Endothelial cell (in vitro differentiated cells): ENCODE measurements at regions not wholly inside any gene's neighbourhood (a gene's known extent, or its start where the extent isn't known, plus 50 kb on each side); places are given as distances from the start of the nearest gene placed in this dataset.

Source experiments
- DNase-seq: peaks from one replicate; pipeline ENCODE4 v3.0.0; 2021; ENCODE audit warnings: low spot score
- H3K27ac Mint-ChIP-seq: one replicate; pipeline ENCODE4 v1.8.0; 2021; ENCODE audit warnings: mixed read lengths, inconsistent platforms; ENCODE audit not compliant: unreplicated experiment
- H3K27me3 Mint-ChIP-seq: one replicate; pipeline ENCODE4 v1.8.0; 2021; ENCODE audit warnings: mild to moderate bottlenecking, moderate library complexity, mixed read lengths, inconsistent platforms; ENCODE audit not compliant: unreplicated experiment
- H3K36me3 Mint-ChIP-seq: one replicate; pipeline ENCODE4 v1.8.0; 2021; ENCODE audit warnings: mild to moderate bottlenecking, low read depth, mixed read lengths, inconsistent platforms; ENCODE audit not compliant: unreplicated experiment
- H3K4me1 Mint-ChIP-seq: one replicate; pipeline ENCODE4 v1.8.0; 2021; ENCODE audit warnings: mild to moderate bottlenecking, mixed read lengths, inconsistent platforms; ENCODE audit not compliant: unreplicated experiment
- H3K4me3 Mint-ChIP-seq: one replicate; pipeline ENCODE4 v1.8.0; 2021; ENCODE audit warnings: mild to moderate bottlenecking, mixed read lengths, inconsistent platforms; ENCODE audit not compliant: unreplicated experiment
- H3K9me3 Mint-ChIP-seq: one replicate; pipeline ENCODE4 v1.8.0; 2021; ENCODE audit warnings: mixed read lengths, inconsistent platforms; ENCODE audit not compliant: unreplicated experiment
- TF ChIP-seq, protein P1 (sequence below): fragments of 200-600 bp; sonication (generic); IDR thresholded peaks from one replicate; pipeline ENCODE4 v1.5.0; 2021; ENCODE audit warnings: antibody characterized with exemption; ENCODE audit not compliant: unreplicated experiment

DNA sequence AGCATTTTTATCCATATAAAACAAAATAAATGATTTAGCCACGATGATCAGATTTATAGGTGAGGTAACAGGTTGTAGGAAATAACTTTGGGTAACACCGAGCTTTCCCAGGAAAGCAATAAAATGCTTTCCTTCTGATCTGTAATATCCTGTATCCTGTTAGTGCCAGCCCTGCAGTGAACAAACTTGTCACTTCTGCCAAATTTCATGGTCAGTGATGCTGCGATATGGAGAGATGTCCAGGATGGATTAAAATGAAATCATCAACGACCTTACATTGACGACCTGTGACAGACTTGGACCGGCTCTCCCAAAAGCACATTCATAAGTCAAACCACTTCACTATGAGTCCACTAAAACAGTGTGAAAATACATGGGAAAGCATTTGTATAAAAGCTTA lies 608.0 kb upstream of the NRP1 start:
- no peak overlapping the region for H3K4me3 Mint-ChIP-seq
- no peaks in the 10 kb centered on the region for H3K27me3 Mint-ChIP-seq
- no peaks in the 10 kb centered on the region for H3K9me3 Mint-ChIP-seq
- H3K27ac Mint-ChIP-seq, result no peak overlapping the region
- TF ChIP-seq, protein P1, sequence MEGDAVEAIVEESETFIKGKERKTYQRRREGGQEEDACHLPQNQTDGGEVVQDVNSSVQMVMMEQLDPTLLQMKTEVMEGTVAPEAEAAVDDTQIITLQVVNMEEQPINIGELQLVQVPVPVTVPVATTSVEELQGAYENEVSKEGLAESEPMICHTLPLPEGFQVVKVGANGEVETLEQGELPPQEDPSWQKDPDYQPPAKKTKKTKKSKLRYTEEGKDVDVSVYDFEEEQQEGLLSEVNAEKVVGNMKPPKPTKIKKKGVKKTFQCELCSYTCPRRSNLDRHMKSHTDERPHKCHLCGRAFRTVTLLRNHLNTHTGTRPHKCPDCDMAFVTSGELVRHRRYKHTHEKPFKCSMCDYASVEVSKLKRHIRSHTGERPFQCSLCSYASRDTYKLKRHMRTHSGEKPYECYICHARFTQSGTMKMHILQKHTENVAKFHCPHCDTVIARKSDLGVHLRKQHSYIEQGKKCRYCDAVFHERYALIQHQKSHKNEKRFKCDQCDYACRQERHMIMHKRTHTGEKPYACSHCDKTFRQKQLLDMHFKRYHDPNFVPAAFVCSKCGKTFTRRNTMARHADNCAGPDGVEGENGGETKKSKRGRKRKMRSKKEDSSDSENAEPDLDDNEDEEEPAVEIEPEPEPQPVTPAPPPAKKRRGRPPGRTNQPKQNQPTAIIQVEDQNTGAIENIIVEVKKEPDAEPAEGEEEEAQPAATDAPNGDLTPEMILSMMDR, result no peak
- DNase-seq, result no peak
- H3K4me1 Mint-ChIP-seq, result peaks cover 12% of the 10 kb centered on the region
- H3K36me3 Mint-ChIP-seq, result no peaks in the 10 kb centered on the region

DNA sequence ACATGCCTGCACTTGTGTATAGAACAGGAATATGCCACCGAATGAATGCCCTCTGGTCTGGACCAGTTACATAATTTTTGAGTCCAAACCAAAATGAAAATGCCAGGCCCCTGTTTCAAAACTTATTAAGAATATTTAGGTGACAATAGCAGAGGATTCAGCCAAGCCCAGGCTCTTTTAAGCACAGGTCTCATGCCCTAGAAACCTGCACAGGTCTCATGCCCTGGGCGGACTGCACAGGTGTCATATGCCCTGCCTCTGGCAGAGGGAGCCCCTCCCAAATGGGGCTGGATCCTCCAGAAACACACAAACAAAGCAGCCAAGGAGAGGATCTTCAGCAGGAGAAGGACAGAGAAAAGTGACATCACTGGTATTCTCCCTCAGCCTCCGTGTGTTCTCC lies 605.4 kb upstream of the NRP1 start:
- H3K27me3 Mint-ChIP-seq, result no peaks in the 10 kb centered on the region
- TF ChIP-seq, protein P1, result no peak
- no peak for DNase-seq

DNA sequence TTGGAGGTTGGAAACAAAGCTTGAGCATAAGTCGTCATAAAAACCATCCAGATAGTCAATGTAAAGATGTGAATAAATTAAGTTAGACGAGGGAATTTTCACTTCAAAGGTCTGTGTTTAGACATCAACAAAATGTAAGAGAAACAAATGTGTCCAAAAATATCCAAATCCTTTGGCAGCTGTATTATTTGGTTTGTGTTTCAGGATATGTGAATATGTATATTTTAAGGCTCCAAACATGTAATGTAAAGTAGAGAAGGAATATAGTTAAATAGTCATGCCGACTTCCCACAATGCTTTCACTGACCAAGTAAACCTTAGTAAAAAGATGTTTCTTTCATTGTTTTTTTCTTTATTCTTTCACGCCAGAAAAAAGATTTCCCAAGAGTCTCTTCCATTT lies 604.9 kb upstream of the NRP1 start:
- Mint-ChIP-seq H3K4me1 (peaks cover 26% of the 10 kb centered on the region), H3K27ac (no peak overlapping the region), H3K4me3 (no peak overlapping the region), H3K36me3 (no peaks in the 10 kb centered on the region), H3K27me3 (no peaks in the 10 kb centered on the region), H3K9me3 (no peaks in the 10 kb centered on the region)
- no peak for DNase-seq
- TF ChIP-seq, protein P1, result no peak

More for the DNA sequence above, 605.4 kb upstream of the NRP1 start:
- Mint-ChIP-seq H3K4me3 (no peak overlapping the region), H3K36me3 (no peaks in the 10 kb centered on the region), H3K27ac (no peak overlapping the region), H3K4me1 (peaks cover 24% of the 10 kb centered on the region), H3K9me3 (no peaks in the 10 kb centered on the region)

DNA sequence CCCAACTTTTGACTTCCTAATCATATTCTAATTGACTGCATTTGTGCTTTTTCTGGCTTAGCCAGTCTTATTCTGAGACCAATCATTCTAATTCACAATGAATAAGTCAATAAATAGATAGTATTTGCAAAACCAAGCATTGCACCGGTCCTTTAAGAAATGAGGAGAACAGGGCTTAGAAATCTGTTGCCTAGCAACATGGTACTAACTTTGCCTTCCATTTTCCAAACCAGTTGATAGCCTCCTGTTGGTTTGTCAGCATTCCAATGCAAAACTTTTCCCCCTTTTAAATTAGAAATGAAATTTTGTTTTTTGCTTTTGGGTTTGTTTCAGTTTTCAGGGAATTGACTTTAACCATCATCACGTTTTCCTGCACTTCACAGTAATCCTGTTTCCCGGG lies 603.5 kb upstream of the NRP1 start:
- no peaks in the 10 kb centered on the region for H3K9me3 Mint-ChIP-seq
- peaks cover 24% of the 10 kb centered on the region for H3K4me1 Mint-ChIP-seq
- H3K27ac Mint-ChIP-seq, result no peak overlapping the region

DNA sequence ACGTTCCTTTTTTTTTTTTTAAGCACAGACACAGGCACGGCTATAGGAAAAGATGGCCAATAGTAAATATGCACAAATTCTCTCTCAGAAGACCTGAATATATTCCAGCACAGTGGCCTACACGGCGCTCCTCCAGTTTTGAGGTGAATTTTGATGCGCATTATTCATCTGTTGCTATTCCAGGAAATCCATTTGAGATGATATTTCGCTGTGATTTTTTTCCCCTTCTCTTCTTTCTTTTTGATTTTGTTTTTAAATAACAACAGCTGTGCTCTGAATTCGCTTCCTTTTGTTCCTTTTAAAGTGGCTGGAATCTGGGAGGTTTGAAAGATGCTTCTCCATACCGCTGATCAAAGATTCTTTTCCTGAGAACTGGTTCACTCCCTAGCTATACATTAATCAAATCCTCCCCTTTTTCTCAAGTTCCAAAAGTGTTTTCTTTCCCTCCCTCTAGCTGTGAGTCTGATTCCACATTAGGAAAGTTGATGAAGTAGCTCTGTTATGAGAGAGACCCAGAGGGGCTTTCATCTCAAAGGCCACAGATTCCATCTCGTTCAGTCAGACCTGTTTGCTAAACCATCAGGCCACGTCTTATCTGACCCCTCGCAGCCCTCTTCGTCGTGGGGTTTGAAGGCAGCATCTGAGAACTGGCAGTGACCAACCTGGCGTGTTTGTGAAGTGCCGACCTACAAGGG lies 602.7 kb upstream of the NRP1 start:
- Mint-ChIP-seq H3K27me3 (peaks cover 3% of the 10 kb centered on the region), H3K36me3 (no peaks in the 10 kb centered on the region), H3K9me3 (no peaks in the 10 kb centered on the region), H3K27ac (no peak overlapping the region), H3K4me3 (no peak overlapping the region), H3K4me1 (peaks cover 24% of the 10 kb centered on the region)
- DNase-seq, result no peak
- TF ChIP-seq, protein P1, result no peak

More for the DNA sequence above, 603.5 kb upstream of the NRP1 start:
- TF ChIP-seq, protein P1, result no peak
- H3K36me3 Mint-ChIP-seq, result no peaks in the 10 kb centered on the region
- DNase-seq, result no peak
- no peaks in the 10 kb centered on the region for H3K27me3 Mint-ChIP-seq
- no peak overlapping the region for H3K4me3 Mint-ChIP-seq
